Fibroblast of mammary gland (primary cell): ENCODE measurements at regions not wholly inside any gene's neighbourhood (a gene's known extent, or its start where the extent isn't known, plus 50 kb on each side); places are given as distances from the start of the nearest gene placed in this dataset.

ENCODE experiments used
- DNase-seq: peaks from one replicate; pipeline ENCODE4 v3.0.0-alpha.2; 2010; ENCODE audit warnings: low read depth
- H3K4me3 ChIP-seq: 2 replicates; pipeline ENCODE4 v1.5.1; 2011; ENCODE audit warnings: low read depth, mild to moderate bottlenecking, low read length, moderate library complexity; ENCODE audit not compliant: control insufficient read depth
- TF ChIP-seq, protein P1 (sequence below): conservative IDR thresholded peaks from 2 replicates; pipeline ENCODE4 v1.5.1; 2011; ENCODE audit warnings: low read depth, low read length, inconsistent platforms; ENCODE audit not compliant: control insufficient read depth, insufficient read depth

DNA sequence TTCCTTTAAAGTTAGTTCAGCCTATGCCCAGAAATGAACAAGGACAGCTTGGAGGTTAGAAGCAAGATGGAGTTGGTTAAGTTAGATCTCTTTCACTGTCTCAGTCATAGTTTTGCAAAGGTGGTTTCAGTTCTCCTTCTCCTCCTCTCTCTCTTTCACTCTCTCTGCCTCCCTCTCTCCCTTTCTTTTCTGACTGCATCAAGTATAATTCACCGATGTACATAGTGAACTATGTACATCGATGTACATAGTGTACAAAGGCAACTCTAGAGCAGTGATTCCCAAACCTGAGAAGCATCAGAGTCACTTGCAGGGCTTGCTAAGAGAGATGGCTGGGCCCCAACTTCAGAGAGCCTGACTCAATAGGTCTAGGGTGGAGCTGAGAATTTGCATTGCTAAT is 1259.7 kb downstream of the TYW1 start:
- TF ChIP-seq, protein P1, sequence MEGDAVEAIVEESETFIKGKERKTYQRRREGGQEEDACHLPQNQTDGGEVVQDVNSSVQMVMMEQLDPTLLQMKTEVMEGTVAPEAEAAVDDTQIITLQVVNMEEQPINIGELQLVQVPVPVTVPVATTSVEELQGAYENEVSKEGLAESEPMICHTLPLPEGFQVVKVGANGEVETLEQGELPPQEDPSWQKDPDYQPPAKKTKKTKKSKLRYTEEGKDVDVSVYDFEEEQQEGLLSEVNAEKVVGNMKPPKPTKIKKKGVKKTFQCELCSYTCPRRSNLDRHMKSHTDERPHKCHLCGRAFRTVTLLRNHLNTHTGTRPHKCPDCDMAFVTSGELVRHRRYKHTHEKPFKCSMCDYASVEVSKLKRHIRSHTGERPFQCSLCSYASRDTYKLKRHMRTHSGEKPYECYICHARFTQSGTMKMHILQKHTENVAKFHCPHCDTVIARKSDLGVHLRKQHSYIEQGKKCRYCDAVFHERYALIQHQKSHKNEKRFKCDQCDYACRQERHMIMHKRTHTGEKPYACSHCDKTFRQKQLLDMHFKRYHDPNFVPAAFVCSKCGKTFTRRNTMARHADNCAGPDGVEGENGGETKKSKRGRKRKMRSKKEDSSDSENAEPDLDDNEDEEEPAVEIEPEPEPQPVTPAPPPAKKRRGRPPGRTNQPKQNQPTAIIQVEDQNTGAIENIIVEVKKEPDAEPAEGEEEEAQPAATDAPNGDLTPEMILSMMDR, result no peak
- no peak overlapping the region for H3K4me3 ChIP-seq

DNA sequence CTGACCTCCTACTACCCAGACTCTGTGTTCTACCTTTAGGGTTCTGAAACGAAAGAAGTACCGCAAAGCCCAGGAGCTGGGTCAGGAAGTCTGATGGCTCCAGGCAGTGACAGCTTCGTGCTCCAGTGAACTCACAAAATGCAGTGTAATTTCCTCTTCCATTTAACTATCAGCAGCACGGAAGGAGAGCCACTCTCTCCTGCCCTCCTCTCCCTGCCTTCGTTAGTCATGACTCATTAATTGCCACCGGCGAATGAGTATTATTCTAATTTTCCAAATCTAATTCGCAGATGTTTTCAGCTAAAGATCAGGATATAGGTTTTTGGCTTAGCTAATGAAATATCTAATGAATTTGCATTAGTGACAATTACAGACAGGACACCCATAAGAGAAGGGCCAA is 1262.0 kb downstream of the TYW1 start:
- no peak for DNase-seq
- no peak overlapping the region for H3K4me3 ChIP-seq
- TF ChIP-seq, protein P1, result no peak

More for the DNA sequence above, 1259.7 kb downstream of the TYW1 start:
- no peak for DNase-seq

DNA sequence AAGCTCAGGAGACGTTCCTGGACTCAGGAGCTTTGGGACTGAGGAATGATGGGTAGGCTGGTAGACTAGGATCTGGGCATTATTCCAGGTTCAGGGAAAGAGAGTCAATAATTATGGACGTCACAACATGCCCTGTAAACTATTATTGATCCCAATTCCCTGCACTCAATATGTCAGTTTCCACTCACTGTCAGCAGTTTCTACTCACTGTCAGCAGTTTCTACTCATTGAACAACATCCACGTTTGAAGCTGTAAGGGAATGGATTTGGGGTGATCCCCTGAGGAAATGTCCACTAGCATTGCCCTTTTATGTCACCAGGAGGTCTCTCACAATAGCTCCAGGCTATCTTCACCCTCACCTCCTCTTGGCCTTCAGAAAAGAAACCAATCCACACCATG is 1268.6 kb downstream of the TYW1 start:
- TF ChIP-seq, protein P1, result no peak

DNA sequence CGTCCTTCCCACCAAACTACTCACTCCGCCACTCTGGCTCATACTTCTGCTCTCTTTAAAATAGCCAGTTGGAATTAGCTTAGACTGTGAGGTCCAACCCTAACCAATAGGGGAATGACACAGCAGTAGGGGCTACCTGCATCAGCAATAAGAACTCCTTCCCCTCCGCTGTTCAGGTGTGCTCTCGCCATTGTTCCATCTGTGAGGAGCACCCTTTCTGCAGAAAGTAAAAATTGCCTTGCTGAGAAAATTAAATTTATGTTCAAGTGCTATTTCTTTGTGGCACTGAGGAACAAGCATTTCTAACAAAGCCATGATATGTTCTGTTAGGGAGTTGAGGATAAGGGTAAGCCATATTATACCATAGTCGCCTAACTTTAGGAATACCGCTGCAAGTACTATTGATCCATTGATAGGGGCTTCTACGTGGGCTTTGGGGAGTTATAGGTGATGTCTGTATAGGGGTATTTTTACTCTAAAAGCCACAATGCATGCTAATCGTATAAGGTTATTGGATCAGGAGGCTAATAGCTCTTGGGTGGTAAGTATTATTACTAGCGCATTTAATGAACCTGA is 1269.5 kb downstream of the TYW1 start:
- TF ChIP-seq, protein P1, result no peak
- DNase-seq, result no peak
- no peak overlapping the region for H3K4me3 ChIP-seq

More for the DNA sequence above, 1268.6 kb downstream of the TYW1 start:
- no peak overlapping the region for H3K4me3 ChIP-seq
- DNase-seq, result no peak

DNA sequence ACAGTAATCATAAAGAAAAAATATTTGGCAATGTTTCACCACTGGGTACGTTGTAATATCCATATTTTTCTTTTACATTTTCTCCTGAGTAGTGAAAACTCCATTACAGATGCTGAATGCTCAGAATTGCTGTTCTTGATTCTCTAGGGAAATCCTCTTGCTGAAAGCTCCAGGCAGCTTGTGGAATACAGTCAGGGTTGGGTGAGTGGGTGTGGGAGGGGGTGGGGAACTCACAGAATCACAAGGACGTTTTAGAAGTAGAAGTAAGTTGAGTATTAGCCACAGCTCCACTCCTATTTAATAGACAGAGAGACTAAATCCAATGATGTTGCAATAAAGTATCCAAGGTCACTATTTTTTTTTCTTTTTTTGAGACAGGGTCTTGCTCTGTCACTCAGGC is 1270.9 kb downstream of the TYW1 start:
- no peak overlapping the region for H3K4me3 ChIP-seq
- TF ChIP-seq, protein P1, result no peak
- no peak for DNase-seq

DNA sequence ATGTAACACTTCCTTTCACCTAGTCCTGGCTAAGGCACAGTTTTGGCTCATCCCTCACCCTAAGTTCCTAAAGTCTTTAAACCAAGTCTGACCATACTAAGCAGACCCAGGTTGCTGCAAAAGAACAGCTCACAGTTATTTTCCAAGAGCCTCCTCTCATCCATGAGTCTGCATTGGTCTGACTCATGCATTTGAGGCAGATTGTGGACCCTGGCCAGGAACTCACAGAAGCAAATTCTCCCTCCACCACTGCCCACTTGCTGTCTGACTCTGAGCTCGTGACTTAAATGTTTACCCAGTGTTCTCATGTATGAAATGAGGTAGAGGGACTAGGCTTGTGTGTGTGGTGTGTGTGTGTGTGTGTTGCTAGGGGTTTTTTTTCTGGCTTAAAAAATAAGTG is 1272.8 kb downstream of the TYW1 start:
- no peak overlapping the region for H3K4me3 ChIP-seq
- DNase-seq, result peak; percentile 11
- TF ChIP-seq, protein P1, result no peak

DNA sequence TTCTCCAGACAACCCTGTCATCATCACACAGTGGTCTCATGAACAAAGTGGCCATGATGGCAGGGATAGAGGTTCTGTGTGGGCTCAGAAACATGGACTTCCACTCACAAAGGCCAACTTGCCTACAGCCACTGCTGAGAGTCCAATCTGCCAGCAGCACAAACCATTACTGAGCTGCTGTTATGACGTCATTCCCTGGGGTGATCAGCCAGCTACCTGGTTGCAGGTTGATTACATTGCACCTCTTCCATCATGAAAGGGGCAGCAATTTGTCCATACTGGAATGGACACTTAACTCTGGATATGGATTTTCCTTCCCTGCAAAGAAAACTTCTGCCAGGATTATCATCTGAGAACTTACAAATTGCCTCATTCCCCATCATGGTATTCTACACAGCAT is 1275.9 kb downstream of the TYW1 start:
- DNase-seq, result no peak
- H3K4me3 ChIP-seq, result no peak overlapping the region
- TF ChIP-seq, protein P1, result no peak
